ENCODE measurements at regions not wholly inside any gene's neighbourhood (a gene's known extent, or its start where the extent isn't known, plus 50 kb on each side); places are given as distances from the start of the nearest gene placed in this dataset.
"Not testable (repeated sequence)": the region's sequence is repeated elsewhere in the genome, so short reads cannot be mapped to it uniquely, and the experiment has no call there.

GRCh38 chr10:23850631-23851030 is 358.3 kb upstream of the KIAA1217 start:
- H3K36me3 ChIP-seq, result no peaks in the 10 kb centered on the region
- H3K4me3 ChIP-seq, result no peak overlapping the region
- WGBS (ENCODE audit: insufficient coverage, low coverage, low lambda C conversion rate, missing lambda C conversion rate), result 24% methylated on average over 2 of the region's 2 CpGs
- no peak for DNase-seq
- H3K27me3 ChIP-seq, result no peaks in the 10 kb centered on the region
- H3K9me3 ChIP-seq, result no peaks in the 10 kb centered on the region
- no peak overlapping the region for H3K27ac ChIP-seq
- intact Hi-C loops (cut with DNase I), result no loop called here
- H3K4me1 ChIP-seq, result no peaks in the 10 kb centered on the region
- TF ChIP-seq CTCF (IDR thresholded peaks at IDR 0.05) (no peak), POLR2A (IDR thresholded peaks at IDR 0.05) (no peak)
- no peak for ATAC-seq

GRCh38 chr10:23859598-23859997 is 349.3 kb upstream of the KIAA1217 start:
- Histone ChIP-seq H3K27ac (no peak overlapping the region), H3K36me3 (no peaks in the 10 kb centered on the region), H3K27me3 (no peaks in the 10 kb centered on the region), H3K4me1 (no peaks in the 10 kb centered on the region), H3K4me3 (no peak overlapping the region), H3K9me3 (no peaks in the 10 kb centered on the region)
- intact Hi-C loops (cut with DNase I), result no loop called here
- DNase-seq, result no peak
- ATAC-seq, result no peak
- 33% methylated on average over 1 of the region's 1 CpG for WGBS (ENCODE audit: insufficient coverage, low coverage, low lambda C conversion rate, missing lambda C conversion rate)
- no peak for TF ChIP-seq CTCF (IDR thresholded peaks at IDR 0.05)
- no peak for TF ChIP-seq POLR2A (IDR thresholded peaks at IDR 0.05)

GRCh38 chr10:23864631-23865147 is 344.2 kb upstream of the KIAA1217 start:
- intact Hi-C loops (cut with DNase I), result no loop called here
- no peak for TF ChIP-seq POLR2A (IDR thresholded peaks at IDR 0.05)
- no peak for TF ChIP-seq CTCF (IDR thresholded peaks at IDR 0.05)
- Histone ChIP-seq H3K4me1 (no peaks in the 10 kb centered on the region), H3K9me3 (no peaks in the 10 kb centered on the region), H3K27ac (no peak overlapping the region), H3K36me3 (no peaks in the 10 kb centered on the region), H3K4me3 (no peak overlapping the region), H3K27me3 (no peaks in the 10 kb centered on the region)
- DNase-seq, result no peak
- ATAC-seq, result no peak

- H3K36me3 ChIP-seq; H3K4me1 ChIP-seq; H3K27ac ChIP-seq; DNase-seq; H3K9me3 ChIP-seq; H3K4me3 ChIP-seq; H3K27me3 ChIP-seq; intact Hi-C loops (cut with DNase I); ATAC-seq: not testable (repeated sequence)
- 51% methylated on average over 2 of the region's 5 CpGs for WGBS (ENCODE audit: insufficient coverage, low coverage, low lambda C conversion rate, missing lambda C conversion rate)
Measured at GRCh38 chr10:23866985-23867384, 342.0 kb upstream of the KIAA1217 start.

- WGBS (ENCODE audit: insufficient coverage, low coverage, low lambda C conversion rate, missing lambda C conversion rate), result 78% methylated on average over 2 of the region's 2 CpGs
- TF ChIP-seq POLR2A (IDR thresholded peaks at IDR 0.05) (no peak), CTCF (IDR thresholded peaks at IDR 0.05) (no peak)
- Histone ChIP-seq H3K4me3 (no peak overlapping the region), H3K36me3 (no peaks in the 10 kb centered on the region), H3K9me3 (no peaks in the 10 kb centered on the region), H3K27ac (no peak overlapping the region), H3K27me3 (no peaks in the 10 kb centered on the region), H3K4me1 (no peaks in the 10 kb centered on the region)
- DNase-seq (no peak), ATAC-seq (no peak)
- intact Hi-C loops (cut with DNase I), result no loop called here
Measured at GRCh38 chr10:23868121-23868520, 340.8 kb upstream of the KIAA1217 start.
